Karpas-422 (cell line): ENCODE measurements at regions not wholly inside any gene's neighbourhood (a gene's known extent, or its start where the extent isn't known, plus 50 kb on each side); places are given as distances from the start of the nearest gene placed in this dataset.

ENCODE experiments used
- DNase-seq: peaks from one replicate; pipeline ENCODE4 v3.0.0-alpha.2; 2015
- H2AFZ ChIP-seq: fragments of 200-600 bp; sonication (generic); 2 replicates; pipeline ENCODE4 v1.6.1; 2014; ENCODE audit warnings: antibody characterized with exemption, low read length, mixed read lengths
- H3K27ac ChIP-seq: fragments of 200-600 bp; sonication (generic); 2 replicates; pipeline ENCODE4 v1.5.1; 2014; ENCODE audit warnings: mild to moderate bottlenecking, low read length, moderate library complexity
- H3K27me3 ChIP-seq: fragments of 200-600 bp; sonication (generic); 2 replicates; pipeline ENCODE4 v1.6.1; 2014; ENCODE audit warnings: low read length, mixed read lengths
- H3K36me3 ChIP-seq: fragments of 200-600 bp; sonication (generic); 2 replicates; pipeline ENCODE4 v1.6.1; 2014; ENCODE audit warnings: low read length, mixed read lengths; ENCODE audit not compliant: insufficient read depth
- H3K4me1 ChIP-seq: fragments of 200-600 bp; sonication (generic); 2 replicates; pipeline ENCODE4 v1.6.1; 2014; ENCODE audit warnings: mild to moderate bottlenecking, low read length, mixed read lengths
- H3K4me2 ChIP-seq: fragments of 200-600 bp; sonication (generic); 2 replicates; pipeline ENCODE4 v1.6.1; 2014; ENCODE audit warnings: low read length, low read depth, mild to moderate bottlenecking; ENCODE audit not compliant: poor library complexity, severe bottlenecking
- H3K4me3 ChIP-seq: fragments of 200-600 bp; sonication (generic); 2 replicates; pipeline ENCODE4 v1.5.1; 2014; ENCODE audit warnings: mild to moderate bottlenecking, antibody characterized with exemption, low read length, mixed read lengths
- H3K79me2 ChIP-seq: fragments of 200-600 bp; sonication (generic); 2 replicates; pipeline ENCODE4 v1.6.1; 2014; ENCODE audit warnings: mild to moderate bottlenecking, low read length, mixed read lengths
- H3K9ac ChIP-seq: fragments of 200-600 bp; sonication (generic); 2 replicates; pipeline ENCODE4 v1.6.0; 2014; ENCODE audit warnings: low read length
- H3K9me2 ChIP-seq: fragments of 200-600 bp; sonication (generic), shearing (Covaris generic); replicated peaks from 2 replicates; pipeline ENCODE4 v1.6.0; 2014; ENCODE audit warnings: mild to moderate bottlenecking, low read length, moderate library complexity; ENCODE audit not compliant: insufficient read depth
- H3K9me3 ChIP-seq: fragments of 300-700, 200-600 bp; sonication (generic); 2 replicates; pipeline ENCODE4 v1.6.1; 2014; ENCODE audit warnings: low read length, mixed read lengths
- H4K20me1 ChIP-seq: fragments of 200-600 bp; sonication (generic); 2 replicates; pipeline ENCODE4 v1.6.1; 2014; ENCODE audit warnings: mild to moderate bottlenecking, antibody characterized with exemption, low read length, low read depth; ENCODE audit not compliant: insufficient read depth

DNA sequence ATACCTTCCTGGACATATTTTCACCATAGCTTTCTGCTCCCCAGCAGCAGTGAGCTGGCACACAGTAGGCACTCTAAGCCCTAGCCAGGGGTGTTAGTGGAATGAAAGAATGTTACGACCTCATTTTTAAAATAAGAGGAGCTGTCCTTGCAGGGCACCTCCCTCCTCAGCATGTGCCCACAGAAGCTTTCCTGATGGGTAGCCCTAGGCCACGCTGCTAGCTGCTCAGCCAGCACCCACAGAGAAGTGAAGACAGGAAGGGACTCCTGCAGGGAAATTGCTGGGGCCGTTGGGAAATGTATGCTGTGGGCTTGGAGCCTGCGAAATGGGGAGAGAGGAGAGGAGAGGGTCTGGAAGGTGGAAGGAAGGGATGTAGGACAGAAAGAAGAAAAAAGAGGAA, 87.3 kb upstream of the ANKRD34C start:
- no peak overlapping the region for H2AFZ ChIP-seq
- no peak overlapping the region for H3K9ac ChIP-seq
- no peak overlapping the region for H3K4me2 ChIP-seq
- H3K9me2 ChIP-seq = no peaks in the 10 kb centered on the region
- H3K27me3 ChIP-seq = no peaks in the 10 kb centered on the region
- no peak for DNase-seq
- no peaks in the 10 kb centered on the region for H4K20me1 ChIP-seq
- no peak overlapping the region for H3K27ac ChIP-seq
- H3K9me3 ChIP-seq = no peaks in the 10 kb centered on the region
- no peaks in the 10 kb centered on the region for H3K36me3 ChIP-seq
- H3K4me1 ChIP-seq = no peaks in the 10 kb centered on the region
- no peaks in the 10 kb centered on the region for H3K79me2 ChIP-seq
- H3K4me3 ChIP-seq = no peak overlapping the region

DNA sequence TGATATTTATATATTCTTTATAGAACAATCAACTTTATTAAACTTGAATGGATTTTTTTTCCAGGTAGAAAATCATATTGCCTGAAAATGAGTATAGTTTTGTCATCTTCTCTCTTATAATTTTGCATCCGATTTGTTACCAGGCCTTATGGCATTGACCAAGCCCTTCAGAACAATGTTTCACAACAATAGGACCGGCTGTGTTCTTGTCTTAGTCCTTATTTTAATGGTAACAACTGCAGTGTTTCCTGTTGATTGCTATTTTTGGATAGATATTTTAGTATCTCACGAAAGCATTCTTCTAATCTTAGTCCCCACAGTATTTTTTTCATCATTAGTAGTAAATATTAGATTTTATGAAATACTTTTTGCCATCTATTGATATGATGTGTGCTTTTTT, 88.1 kb upstream of the ANKRD34C start:
- Histone ChIP-seq H3K4me2 (no peak overlapping the region), H3K9me2 (no peaks in the 10 kb centered on the region), H3K9ac (no peak overlapping the region), H3K9me3 (no peaks in the 10 kb centered on the region), H3K4me3 (no peak overlapping the region), H3K79me2 (no peaks in the 10 kb centered on the region), H2AFZ (no peak overlapping the region), H3K4me1 (no peaks in the 10 kb centered on the region), H3K27ac (no peak overlapping the region), H4K20me1 (no peaks in the 10 kb centered on the region), H3K36me3 (no peaks in the 10 kb centered on the region), H3K27me3 (no peaks in the 10 kb centered on the region)
- no peak for DNase-seq

DNA sequence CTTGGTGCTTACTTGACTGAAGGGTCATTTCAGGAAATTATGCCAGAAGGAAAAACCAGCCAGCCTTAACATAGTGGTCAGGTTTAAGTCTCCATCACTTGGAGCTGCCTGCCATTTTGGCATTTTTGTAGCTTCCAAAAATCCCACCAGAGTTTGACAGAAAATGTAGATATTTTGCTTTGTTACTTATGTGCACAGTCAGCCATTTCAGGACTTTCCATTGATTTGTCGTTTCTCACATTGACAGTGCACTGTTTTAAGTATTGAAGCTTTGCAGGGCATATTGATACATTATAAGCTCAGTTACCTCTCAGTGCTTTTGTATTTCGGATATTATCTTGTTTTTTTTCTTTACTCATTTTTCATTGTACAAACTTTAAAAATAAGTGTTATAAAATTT, 89.0 kb upstream of the ANKRD34C start:
- Histone ChIP-seq H3K4me3 (no peak overlapping the region), H3K4me2 (no peak overlapping the region), H3K9me3 (no peaks in the 10 kb centered on the region), H3K27me3 (no peaks in the 10 kb centered on the region), H2AFZ (no peak overlapping the region), H3K36me3 (no peaks in the 10 kb centered on the region), H3K9ac (no peak overlapping the region), H3K4me1 (no peaks in the 10 kb centered on the region), H4K20me1 (no peaks in the 10 kb centered on the region), H3K79me2 (no peaks in the 10 kb centered on the region), H3K9me2 (no peaks in the 10 kb centered on the region), H3K27ac (no peak overlapping the region)
- no peak for DNase-seq

DNA sequence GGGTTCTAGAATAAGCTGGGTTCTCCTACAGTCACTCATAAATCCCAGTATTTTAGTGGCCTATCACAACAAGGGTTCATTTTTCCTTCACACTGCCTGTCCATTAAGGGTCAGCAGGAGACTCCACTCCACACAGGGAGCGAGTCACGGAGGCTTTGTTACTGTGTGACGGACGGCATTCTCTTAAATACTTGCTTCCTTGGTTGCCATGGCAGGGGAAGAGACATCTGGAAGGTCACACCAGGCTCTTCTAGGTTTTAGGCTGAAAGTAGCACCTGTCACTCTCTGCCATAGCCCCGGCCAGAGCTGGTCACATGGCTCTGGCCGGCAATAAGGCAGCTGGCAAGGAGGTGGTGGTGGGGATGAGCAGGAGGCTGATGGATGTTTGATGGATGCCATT, 89.4 kb upstream of the ANKRD34C start:
- Histone ChIP-seq H3K9me2 (no peaks in the 10 kb centered on the region), H3K9ac (no peak overlapping the region), H3K27ac (no peak overlapping the region), H2AFZ (no peak overlapping the region), H3K79me2 (no peaks in the 10 kb centered on the region), H3K4me3 (no peak overlapping the region), H3K9me3 (no peaks in the 10 kb centered on the region), H3K27me3 (no peaks in the 10 kb centered on the region), H3K4me1 (no peaks in the 10 kb centered on the region), H3K4me2 (no peak overlapping the region), H3K36me3 (no peaks in the 10 kb centered on the region), H4K20me1 (no peaks in the 10 kb centered on the region)
- no peak for DNase-seq

DNA sequence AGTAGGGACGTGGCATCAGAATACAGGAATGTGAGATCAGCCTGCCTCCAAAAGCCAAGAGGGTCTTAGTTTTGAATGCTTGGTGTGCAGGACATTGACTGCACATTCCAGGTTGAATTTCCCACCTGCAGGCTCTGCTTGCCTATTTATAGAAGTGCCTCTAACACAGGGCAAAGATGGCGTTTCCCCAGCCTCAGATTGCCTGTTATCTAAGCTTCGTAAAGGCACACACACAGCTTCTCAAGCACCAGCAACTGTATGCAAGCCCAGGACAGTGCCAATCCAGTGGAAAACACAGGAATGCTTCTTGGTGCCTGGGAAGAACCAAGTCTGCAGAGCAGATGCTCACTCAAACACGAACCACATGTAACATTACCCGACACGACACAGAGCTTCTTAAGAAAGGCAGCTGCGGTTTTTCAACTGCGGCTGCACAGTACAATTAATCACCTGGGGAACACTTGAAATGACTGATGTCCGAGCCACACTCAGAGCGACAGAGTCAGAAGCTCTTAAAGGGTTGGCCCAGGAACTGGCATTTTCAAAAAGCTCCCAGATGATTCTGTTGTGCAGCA, 90.0 kb upstream of the ANKRD34C start:
- no peaks in the 10 kb centered on the region for H3K79me2 ChIP-seq
- H3K27ac ChIP-seq = no peak overlapping the region

DNA sequence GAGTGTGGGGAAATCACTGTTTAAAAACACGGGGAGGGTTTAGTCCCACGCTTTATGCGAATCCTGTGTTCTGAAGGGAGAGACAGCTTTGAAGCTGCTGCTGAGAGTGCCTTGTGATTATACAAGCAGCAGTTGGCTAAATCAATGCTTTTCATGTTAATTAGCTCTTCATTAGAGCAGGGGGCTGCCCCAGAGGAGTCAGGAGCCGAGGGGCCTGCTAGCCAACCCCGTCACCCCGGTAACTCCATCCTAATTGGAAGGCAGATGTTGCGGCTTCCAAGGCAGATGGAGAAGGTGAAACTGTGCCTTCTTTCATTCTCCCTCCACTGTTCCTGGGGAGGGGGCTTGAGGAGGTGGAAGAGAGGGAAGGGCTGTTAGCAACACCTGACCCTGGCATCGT, 92.4 kb upstream of the ANKRD34C start:
- no peak overlapping the region for H3K4me2 ChIP-seq
- DNase-seq = no peak
- no peak overlapping the region for H2AFZ ChIP-seq
- H4K20me1 ChIP-seq = no peaks in the 10 kb centered on the region
- H3K4me1 ChIP-seq = no peaks in the 10 kb centered on the region; the same call in none of the 2 replicates
- H3K9me3 ChIP-seq = no peaks in the 10 kb centered on the region
- no peaks in the 10 kb centered on the region for H3K27me3 ChIP-seq
- no peaks in the 10 kb centered on the region for H3K79me2 ChIP-seq
- H3K9ac ChIP-seq = no peak overlapping the region
- no peaks in the 10 kb centered on the region for H3K9me2 ChIP-seq
- no peaks in the 10 kb centered on the region for H3K36me3 ChIP-seq
- H3K4me3 ChIP-seq = no peak overlapping the region
- H3K27ac ChIP-seq = no peak overlapping the region

More for the DNA sequence above, 90.0 kb upstream of the ANKRD34C start:
- Histone ChIP-seq H3K9me3 (no peaks in the 10 kb centered on the region), H3K4me2 (no peak overlapping the region), H3K27me3 (no peaks in the 10 kb centered on the region), H3K36me3 (no peaks in the 10 kb centered on the region), H3K4me1 (no peaks in the 10 kb centered on the region), H3K9me2 (no peaks in the 10 kb centered on the region), H3K9ac (no peak overlapping the region), H3K4me3 (no peak overlapping the region), H2AFZ (no peak overlapping the region), H4K20me1 (no peaks in the 10 kb centered on the region)
- no peak for DNase-seq

DNA sequence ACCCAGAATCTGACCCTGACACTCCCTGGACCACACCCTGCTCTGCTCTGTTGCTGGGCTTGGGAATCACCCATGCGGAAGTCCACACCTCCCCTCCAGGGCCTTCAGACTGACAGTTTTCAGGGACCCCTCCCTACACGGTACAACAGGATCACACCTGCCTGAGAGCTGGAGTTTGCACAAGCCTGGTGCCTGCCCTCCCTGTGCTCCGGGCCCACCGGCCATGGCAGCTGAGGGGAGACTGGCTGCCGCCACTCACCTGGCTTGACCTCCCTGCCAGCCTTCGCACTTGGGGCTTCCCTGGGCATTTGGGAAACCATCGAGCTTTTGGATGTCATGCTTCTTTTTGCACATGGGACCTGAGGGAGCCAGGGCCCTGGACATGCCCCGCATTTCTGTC, 95.9 kb upstream of the ANKRD34C start:
- DNase-seq = no peak
- H3K9me3 ChIP-seq = no peaks in the 10 kb centered on the region
- no peak overlapping the region for H3K9ac ChIP-seq
- no peak overlapping the region for H3K4me2 ChIP-seq
- H3K79me2 ChIP-seq = no peaks in the 10 kb centered on the region
- H3K27ac ChIP-seq = no peak overlapping the region
- peaks cover 11% of the 10 kb centered on the region for H3K4me1 ChIP-seq
- no peaks in the 10 kb centered on the region for H4K20me1 ChIP-seq
- H2AFZ ChIP-seq = no peak overlapping the region
- no peaks in the 10 kb centered on the region for H3K9me2 ChIP-seq
- H3K4me3 ChIP-seq = no peak overlapping the region
- H3K27me3 ChIP-seq = no peaks in the 10 kb centered on the region
- H3K36me3 ChIP-seq = no peaks in the 10 kb centered on the region

DNA sequence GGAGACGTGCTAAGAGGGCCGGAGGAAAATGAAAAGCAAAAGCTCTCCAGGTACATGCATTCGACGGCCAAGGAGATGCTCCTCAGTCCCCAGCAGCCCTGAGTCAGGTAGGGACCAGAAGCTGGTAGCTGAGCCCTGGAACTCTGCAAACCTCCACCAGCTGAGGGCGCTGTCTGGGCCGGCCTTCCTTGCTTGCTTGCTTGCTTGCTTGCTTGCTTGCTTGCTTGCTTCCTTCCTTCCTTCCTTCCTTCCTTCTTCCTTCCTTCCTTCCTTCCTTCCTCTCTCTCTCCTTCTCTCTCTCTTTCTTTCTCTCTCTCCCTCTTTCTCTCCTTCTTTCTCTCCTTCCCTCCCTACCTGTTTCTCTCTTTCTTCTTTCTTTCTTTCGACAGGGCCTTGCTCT, 94.6 kb upstream of the RASGRF1 start:
- Histone ChIP-seq H3K36me3 (no peaks in the 10 kb centered on the region), H3K4me2 (peak overlapping the region; percentile 71), H3K27me3 (no peaks in the 10 kb centered on the region), H3K9me3 (no peaks in the 10 kb centered on the region), H4K20me1 (no peaks in the 10 kb centered on the region), H2AFZ (no peak overlapping the region), H3K4me3 (peak overlapping the region; percentile 7; the same call in 1 of the 2 replicates), H3K79me2 (no peaks in the 10 kb centered on the region), H3K4me1 (peaks cover 11% of the 10 kb centered on the region), H3K27ac (no peak overlapping the region), H3K9me2 (no peaks in the 10 kb centered on the region), H3K9ac (no peak overlapping the region)
- peak; percentile 84 for DNase-seq

DNA sequence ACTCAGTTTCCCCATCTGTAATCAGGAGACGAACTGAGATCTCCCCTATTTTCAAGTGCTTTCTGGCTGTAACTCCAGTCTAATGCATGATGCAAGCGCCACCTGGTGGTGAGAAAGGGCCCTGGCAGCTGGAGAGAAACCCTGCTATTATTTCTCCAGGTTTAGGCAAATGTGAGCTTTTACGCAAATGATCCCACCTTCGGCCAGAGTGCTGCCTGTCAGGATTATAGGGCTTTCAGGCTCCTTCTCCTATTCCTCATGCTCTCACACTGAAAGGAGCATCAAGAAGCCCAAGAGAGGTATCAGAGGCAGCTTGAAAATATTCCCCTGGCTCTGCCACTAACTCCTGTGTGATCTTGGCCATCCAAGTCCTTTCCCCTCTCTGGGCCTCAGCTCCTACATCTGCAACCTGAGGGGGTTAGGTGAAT, 93.9 kb upstream of the RASGRF1 start:
- Histone ChIP-seq H3K27ac (no peak overlapping the region), H3K9me3 (no peaks in the 10 kb centered on the region), H3K4me2 (peak overlapping the region; percentile 71), H3K4me3 (no peak overlapping the region), H4K20me1 (no peaks in the 10 kb centered on the region), H3K9ac (peak overlapping the region; percentile 52), H3K79me2 (no peaks in the 10 kb centered on the region), H3K9me2 (no peaks in the 10 kb centered on the region), H3K27me3 (no peaks in the 10 kb centered on the region), H3K36me3 (no peaks in the 10 kb centered on the region), H3K4me1 (peaks cover 11% of the 10 kb centered on the region), H2AFZ (no peak overlapping the region)
- peak; percentile 93 for DNase-seq
